ENCODE measurements at regions not wholly inside any gene's neighbourhood (a gene's known extent, or its start where the extent isn't known, plus 50 kb on each side); places are given as distances from the start of the nearest gene placed in this dataset.

- H3K4me2 ChIP-seq (ENCODE audit: insufficient read depth, low read length), result no peak overlapping the region
- H3K9me3 ChIP-seq (ENCODE audit: low read depth, low read length), result no peaks in the 10 kb centered on the region
- H2AFZ ChIP-seq (ENCODE audit: low read length), result no peak overlapping the region
- no peaks in the 10 kb centered on the region for H3K36me3 ChIP-seq (ENCODE audit: insufficient read depth, low read length)
- TF ChIP-seq, protein P1, sequence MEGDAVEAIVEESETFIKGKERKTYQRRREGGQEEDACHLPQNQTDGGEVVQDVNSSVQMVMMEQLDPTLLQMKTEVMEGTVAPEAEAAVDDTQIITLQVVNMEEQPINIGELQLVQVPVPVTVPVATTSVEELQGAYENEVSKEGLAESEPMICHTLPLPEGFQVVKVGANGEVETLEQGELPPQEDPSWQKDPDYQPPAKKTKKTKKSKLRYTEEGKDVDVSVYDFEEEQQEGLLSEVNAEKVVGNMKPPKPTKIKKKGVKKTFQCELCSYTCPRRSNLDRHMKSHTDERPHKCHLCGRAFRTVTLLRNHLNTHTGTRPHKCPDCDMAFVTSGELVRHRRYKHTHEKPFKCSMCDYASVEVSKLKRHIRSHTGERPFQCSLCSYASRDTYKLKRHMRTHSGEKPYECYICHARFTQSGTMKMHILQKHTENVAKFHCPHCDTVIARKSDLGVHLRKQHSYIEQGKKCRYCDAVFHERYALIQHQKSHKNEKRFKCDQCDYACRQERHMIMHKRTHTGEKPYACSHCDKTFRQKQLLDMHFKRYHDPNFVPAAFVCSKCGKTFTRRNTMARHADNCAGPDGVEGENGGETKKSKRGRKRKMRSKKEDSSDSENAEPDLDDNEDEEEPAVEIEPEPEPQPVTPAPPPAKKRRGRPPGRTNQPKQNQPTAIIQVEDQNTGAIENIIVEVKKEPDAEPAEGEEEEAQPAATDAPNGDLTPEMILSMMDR (IDR thresholded peaks at IDR 0.05; ENCODE audit: extremely low read depth, low read depth, low read length), result no peak
- no peak overlapping the region for H3K4me3 ChIP-seq (ENCODE audit: insufficient read depth, low read length)
- no peak overlapping the region for H3K27ac ChIP-seq (ENCODE audit: low read depth, low read length)
- peak; percentile 11 for DNase-seq (ENCODE audit: insufficient read length, low spot score, missing footprints)
- no peaks in the 10 kb centered on the region for H3K4me1 ChIP-seq (ENCODE audit: insufficient read depth, low read length)
- no peaks in the 10 kb centered on the region for H4K20me1 ChIP-seq (ENCODE audit: insufficient read depth, low read length)
- H3K27me3 ChIP-seq (ENCODE audit: insufficient read depth, low read length), result no peaks in the 10 kb centered on the region
- no peaks in the 10 kb centered on the region for H3K79me2 ChIP-seq (ENCODE audit: insufficient read depth, low read length)
These were observed 1036.1 kb downstream of the AGBL1 start for GRCh38 chr15:87115795-87116194.

GRCh38 chr15:87099916-87100315 lies 1020.2 kb downstream of the AGBL1 start:
- H3K36me3 ChIP-seq (ENCODE audit: insufficient read depth, low read length), result no peaks in the 10 kb centered on the region
- no peak for DNase-seq (ENCODE audit: insufficient read length, low spot score, missing footprints)
- TF ChIP-seq, protein P1 (IDR thresholded peaks at IDR 0.05; ENCODE audit: extremely low read depth, low read depth, low read length), result no peak
- no peak overlapping the region for H3K4me3 ChIP-seq (ENCODE audit: insufficient read depth, low read length)
- no peak overlapping the region for H3K27ac ChIP-seq (ENCODE audit: low read depth, low read length)
- no peaks in the 10 kb centered on the region for H4K20me1 ChIP-seq (ENCODE audit: insufficient read depth, low read length)
- H3K27me3 ChIP-seq (ENCODE audit: insufficient read depth, low read length), result no peaks in the 10 kb centered on the region
- no peaks in the 10 kb centered on the region for H3K4me1 ChIP-seq (ENCODE audit: insufficient read depth, low read length)
- no peaks in the 10 kb centered on the region for H3K79me2 ChIP-seq (ENCODE audit: insufficient read depth, low read length)
- no peak overlapping the region for H3K4me2 ChIP-seq (ENCODE audit: insufficient read depth, low read length)
- H2AFZ ChIP-seq (ENCODE audit: low read length), result no peak overlapping the region
- H3K9me3 ChIP-seq (ENCODE audit: low read depth, low read length), result peaks cover 5% of the 10 kb centered on the region

- DNase-seq (ENCODE audit: insufficient read length, low spot score, missing footprints), result no peak
- H3K27ac ChIP-seq (ENCODE audit: low read depth, low read length), result no peak overlapping the region
- H3K4me1 ChIP-seq (ENCODE audit: insufficient read depth, low read length), result no peaks in the 10 kb centered on the region
- no peaks in the 10 kb centered on the region for H3K27me3 ChIP-seq (ENCODE audit: insufficient read depth, low read length)
- no peaks in the 10 kb centered on the region for H3K79me2 ChIP-seq (ENCODE audit: insufficient read depth, low read length)
- no peak overlapping the region for H3K4me2 ChIP-seq (ENCODE audit: insufficient read depth, low read length)
- no peaks in the 10 kb centered on the region for H4K20me1 ChIP-seq (ENCODE audit: insufficient read depth, low read length)
- peaks cover 2% of the 10 kb centered on the region for H3K9me3 ChIP-seq (ENCODE audit: low read depth, low read length)
- H3K4me3 ChIP-seq (ENCODE audit: insufficient read depth, low read length), result no peak overlapping the region
- TF ChIP-seq, protein P1 (IDR thresholded peaks at IDR 0.05; ENCODE audit: extremely low read depth, low read depth, low read length), result no peak
- no peaks in the 10 kb centered on the region for H3K36me3 ChIP-seq (ENCODE audit: insufficient read depth, low read length)
- no peak overlapping the region for H2AFZ ChIP-seq (ENCODE audit: low read length)
These were observed 1009.9 kb downstream of the AGBL1 start for GRCh38 chr15:87089551-87089950.

GRCh38 chr15:87083201-87083600 lies 1003.5 kb downstream of the AGBL1 start:
- H3K79me2 ChIP-seq (ENCODE audit: insufficient read depth, low read length), result no peaks in the 10 kb centered on the region
- no peak overlapping the region for H3K27ac ChIP-seq (ENCODE audit: low read depth, low read length)
- H3K36me3 ChIP-seq (ENCODE audit: insufficient read depth, low read length), result no peaks in the 10 kb centered on the region
- no peaks in the 10 kb centered on the region for H3K9me3 ChIP-seq (ENCODE audit: low read depth, low read length)
- no peak for DNase-seq (ENCODE audit: insufficient read length, low spot score, missing footprints)
- H3K27me3 ChIP-seq (ENCODE audit: insufficient read depth, low read length), result no peaks in the 10 kb centered on the region
- no peaks in the 10 kb centered on the region for H4K20me1 ChIP-seq (ENCODE audit: insufficient read depth, low read length)
- TF ChIP-seq, protein P1 (IDR thresholded peaks at IDR 0.05; ENCODE audit: extremely low read depth, low read depth, low read length), result no peak
- no peak overlapping the region for H3K4me2 ChIP-seq (ENCODE audit: insufficient read depth, low read length)
- no peak overlapping the region for H2AFZ ChIP-seq (ENCODE audit: low read length)
- no peak overlapping the region for H3K4me3 ChIP-seq (ENCODE audit: insufficient read depth, low read length)
- H3K4me1 ChIP-seq (ENCODE audit: insufficient read depth, low read length), result no peaks in the 10 kb centered on the region

All from osteoblast (primary cell).